Effector memory CD8-positive, alpha-beta T cell (primary cell): ENCODE measurements at regions not wholly inside any gene's neighbourhood (a gene's known extent, or its start where the extent isn't known, plus 50 kb on each side); places are given as distances from the start of the nearest gene placed in this dataset.
"Not testable (repeated sequence)": the region's sequence is repeated elsewhere in the genome, so short reads cannot be mapped to it uniquely, and the experiment has no call there.

Experiments used
- ATAC-seq: fragments of 150-1000 bp; cut with Tn5 transposase; replicated peaks from 2 replicates; pipeline ENCODE4 v1.10.0; 2021; ENCODE audit warnings: mild to moderate bottlenecking, moderate library complexity
- DNase-seq, 3 experiments: peaks; one replicate each; pipeline ENCODE4 v3.0.0; 2021
- H3K27ac Mint-ChIP-seq, 2 donors: one replicate each; pipeline ENCODE4 v1.8.0; 2022; ENCODE audit warnings: mild to moderate bottlenecking in 2 of 2, mixed read lengths in 2 of 2, moderate library complexity in 2 of 2
- H3K27me3 Mint-ChIP-seq, 2 donors: one replicate each; pipeline ENCODE4 v1.8.0; 2022; ENCODE audit warnings: mixed read lengths in 2 of 2
- H3K36me3 Mint-ChIP-seq: one replicate; pipeline ENCODE4 v1.8.0; 2022; ENCODE audit warnings: mild to moderate bottlenecking, moderate library complexity, mixed read lengths; ENCODE audit not compliant: insufficient read depth
- H3K4me1 Mint-ChIP-seq, 2 donors: one replicate each; pipeline ENCODE4 v1.8.0; 2022; ENCODE audit warnings: low read depth in 2 of 2, mixed read lengths in 2 of 2
- H3K4me3 Mint-ChIP-seq, 2 donors: one replicate each; pipeline ENCODE4 v1.8.0; 2022; ENCODE audit warnings: mild to moderate bottlenecking in 2 of 2, mixed read lengths in 2 of 2, moderate library complexity in 2 of 2
- H3K9me3 Mint-ChIP-seq, 2 donors: one replicate each; pipeline ENCODE4 v1.8.0; 2022; ENCODE audit warnings: mixed read lengths in 2 of 2

DNA sequence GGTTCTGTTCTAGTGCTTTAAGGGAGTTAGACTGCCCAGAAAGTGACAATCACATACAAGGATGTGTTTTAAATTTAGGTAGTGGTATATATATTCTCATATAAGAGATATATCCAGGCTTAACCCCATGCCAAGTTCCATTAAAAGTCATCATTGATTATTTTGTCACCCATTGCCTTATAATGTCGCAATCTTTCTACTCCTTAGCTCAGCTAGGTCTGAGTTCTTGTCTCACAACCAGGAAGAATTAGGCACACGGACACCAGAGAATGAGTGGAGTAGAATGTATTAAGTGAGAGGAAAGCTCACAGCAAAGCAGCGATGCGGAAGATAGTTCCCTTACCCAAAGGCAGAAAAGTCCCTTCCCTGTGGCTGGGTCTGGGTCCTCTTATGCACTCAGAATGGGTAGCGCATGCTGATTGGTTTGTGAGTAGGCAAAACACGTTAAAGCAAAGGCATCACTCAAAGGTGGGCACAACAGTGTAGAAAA, 197.2 kb upstream of the AHR start:
- Mint-ChIP-seq H3K36me3 (no peaks in the 10 kb centered on the region), H3K9me3 (no peaks in the 10 kb centered on the region), H3K27ac (no peak overlapping the region), H3K27me3 (no peaks in the 10 kb centered on the region), H3K4me3 (no peak overlapping the region), H3K4me1 (no peaks in the 10 kb centered on the region)
- ATAC-seq (no peak), DNase-seq (no peak)

DNA sequence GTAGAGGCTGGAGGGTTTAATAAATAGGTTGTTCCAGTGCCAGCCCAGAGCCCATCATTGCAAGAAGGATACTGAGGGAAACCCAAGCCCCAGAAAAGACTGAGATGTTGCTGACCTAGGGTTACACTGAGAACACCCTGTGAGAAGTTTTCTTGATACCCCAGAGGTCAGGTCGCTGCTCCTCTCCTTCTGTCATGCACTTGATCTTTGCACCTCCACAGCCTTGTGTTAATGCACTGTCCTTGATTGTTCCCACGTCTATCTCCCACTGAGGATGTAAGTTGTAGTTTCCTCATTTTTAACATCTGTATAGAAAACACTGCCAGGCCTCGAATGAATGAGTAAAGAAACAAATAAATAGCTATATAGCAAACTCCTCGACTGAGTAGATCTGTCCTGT, 195.3 kb upstream of the AHR start:
- H3K4me1 Mint-ChIP-seq = no peaks in the 10 kb centered on the region
- H3K27me3 Mint-ChIP-seq = no peaks in the 10 kb centered on the region
- H3K36me3 Mint-ChIP-seq = no peaks in the 10 kb centered on the region
- no peaks in the 10 kb centered on the region for H3K9me3 Mint-ChIP-seq
- H3K4me3 Mint-ChIP-seq = no peak overlapping the region
- ATAC-seq (no peak), DNase-seq (no peak)
- H3K27ac Mint-ChIP-seq = no peak overlapping the region

DNA sequence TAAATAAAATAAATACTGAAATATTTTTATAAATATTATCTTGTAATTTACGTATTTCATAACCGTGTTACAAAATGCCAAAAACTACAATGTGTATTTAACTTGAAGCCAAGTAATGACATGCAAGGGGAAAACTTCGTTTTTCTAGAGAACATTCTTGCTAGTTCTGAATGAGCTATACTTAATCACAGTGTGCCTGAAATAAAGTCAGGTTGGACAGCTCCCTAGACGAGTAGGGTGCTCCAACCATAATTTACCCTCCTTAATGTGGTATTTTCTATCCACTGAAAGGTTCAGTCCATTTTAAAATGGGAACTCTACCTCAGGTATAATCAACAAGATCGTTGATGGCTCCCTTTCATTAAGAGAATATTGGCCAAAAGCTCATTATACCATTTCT, 194.5 kb upstream of the AHR start:
- H3K36me3 Mint-ChIP-seq = no peaks in the 10 kb centered on the region
- DNase-seq = no peak
- no peaks in the 10 kb centered on the region for H3K4me1 Mint-ChIP-seq
- no peak for ATAC-seq
- H3K9me3 Mint-ChIP-seq = no peaks in the 10 kb centered on the region
- no peak overlapping the region for H3K4me3 Mint-ChIP-seq
- no peak overlapping the region for H3K27ac Mint-ChIP-seq
- H3K27me3 Mint-ChIP-seq = no peaks in the 10 kb centered on the region

DNA sequence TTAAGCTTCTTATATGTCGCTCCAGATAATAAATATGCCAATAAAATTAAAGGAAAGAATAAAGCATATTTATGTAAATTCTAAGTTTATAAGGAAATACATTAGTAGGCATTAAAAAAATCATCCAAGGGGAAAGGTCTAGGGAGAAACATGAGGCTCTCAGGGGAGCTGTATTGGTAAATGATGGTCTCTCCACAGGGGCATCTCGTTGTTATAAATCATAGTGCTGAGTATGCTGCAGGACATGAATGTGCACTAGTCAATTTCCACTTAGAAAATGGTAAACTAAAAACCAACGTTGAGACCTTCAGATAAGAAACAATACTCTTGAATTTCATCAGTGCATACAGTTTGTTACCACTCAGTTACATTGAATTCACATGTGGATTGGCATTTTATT, 194.0 kb upstream of the AHR start:
- Mint-ChIP-seq H3K27ac (no peak overlapping the region), H3K36me3 (no peaks in the 10 kb centered on the region), H3K4me3 (no peak overlapping the region), H3K4me1 (no peaks in the 10 kb centered on the region), H3K9me3 (no peaks in the 10 kb centered on the region), H3K27me3 (no peaks in the 10 kb centered on the region)
- DNase-seq = no peak
- no peak for ATAC-seq

DNA sequence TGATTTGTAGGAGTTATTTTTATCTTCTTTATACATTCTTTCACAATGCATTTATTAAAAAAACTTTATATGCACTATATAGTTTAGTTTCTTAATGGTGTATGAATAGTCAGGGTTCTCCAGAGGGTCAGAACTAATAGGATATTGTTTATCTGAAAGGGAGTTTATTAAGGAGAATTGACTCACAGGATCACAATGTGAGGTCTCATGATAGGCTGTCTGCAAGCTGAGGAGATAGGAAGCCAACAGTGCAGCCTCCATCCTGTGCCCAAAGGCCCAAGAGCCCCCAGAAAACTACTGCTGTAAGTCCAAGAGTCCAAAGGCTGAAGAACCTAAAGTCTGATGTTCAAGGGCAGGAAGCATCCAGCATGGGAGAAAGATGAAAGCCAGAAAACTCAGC, 192.8 kb upstream of the AHR start:
- ATAC-seq (no peak), DNase-seq (no peak)
- Mint-ChIP-seq H3K27ac (no peak overlapping the region), H3K36me3 (no peaks in the 10 kb centered on the region), H3K4me1 (no peaks in the 10 kb centered on the region), H3K9me3 (no peaks in the 10 kb centered on the region), H3K4me3 (no peak overlapping the region), H3K27me3 (no peaks in the 10 kb centered on the region)

DNA sequence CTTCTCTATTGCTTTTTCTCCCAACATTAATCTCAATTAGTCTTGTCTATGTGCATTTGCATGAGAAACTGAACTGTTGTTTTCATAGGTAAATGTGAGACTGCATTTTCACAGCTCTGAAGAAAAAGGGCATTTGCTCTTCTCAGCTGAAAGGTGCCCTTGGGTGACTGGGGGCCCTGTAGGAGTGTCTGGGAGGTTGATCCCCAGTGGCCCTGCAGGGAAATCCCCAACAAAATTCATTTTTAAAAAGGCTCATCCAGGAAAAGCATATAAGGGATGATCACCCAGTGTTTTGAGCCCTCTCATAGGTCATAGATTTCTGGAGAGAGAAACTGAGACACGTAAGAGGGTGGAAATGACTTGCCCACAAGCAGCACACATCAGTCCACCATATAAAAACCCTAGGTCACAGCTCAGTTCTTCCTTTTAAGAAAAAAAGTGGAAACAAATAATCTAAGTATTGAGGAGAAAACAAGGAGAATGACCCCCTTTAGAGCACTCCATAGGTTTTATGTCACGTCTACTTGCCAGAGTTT, 190.3 kb upstream of the AHR start:
- H3K27ac Mint-ChIP-seq = no peak overlapping the region
- DNase-seq = no peak
- H3K4me1 Mint-ChIP-seq = no peaks in the 10 kb centered on the region
- no peaks in the 10 kb centered on the region for H3K36me3 Mint-ChIP-seq
- no peaks in the 10 kb centered on the region for H3K9me3 Mint-ChIP-seq
- no peak for ATAC-seq
- H3K4me3 Mint-ChIP-seq = no peak overlapping the region
- H3K27me3 Mint-ChIP-seq = no peaks in the 10 kb centered on the region

DNA sequence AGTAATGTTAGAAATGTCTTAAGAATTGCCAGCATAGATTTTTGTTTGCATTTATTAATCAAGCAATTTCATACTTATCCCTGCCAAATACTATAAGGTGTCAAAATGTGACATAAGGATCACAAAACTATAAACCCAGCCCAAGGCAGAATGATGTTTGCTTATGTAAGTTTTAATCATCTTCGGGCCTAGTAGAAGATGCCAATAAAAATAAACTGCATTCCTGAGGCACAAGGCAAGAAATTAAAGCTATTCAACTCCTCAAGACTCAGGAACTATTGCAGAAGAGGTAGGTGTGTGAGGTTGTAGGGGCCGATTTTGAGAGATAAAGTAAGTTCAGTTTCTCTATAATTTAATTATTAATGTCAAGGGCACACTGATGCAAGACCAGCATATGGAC, 189.4 kb upstream of the AHR start:
- H3K9me3 Mint-ChIP-seq = no peaks in the 10 kb centered on the region
- no peaks in the 10 kb centered on the region for H3K36me3 Mint-ChIP-seq
- H3K4me3 Mint-ChIP-seq = no peak overlapping the region
- no peak overlapping the region for H3K27ac Mint-ChIP-seq
- H3K4me1 Mint-ChIP-seq = no peaks in the 10 kb centered on the region
- H3K27me3 Mint-ChIP-seq = no peaks in the 10 kb centered on the region
- ATAC-seq = no peak
- DNase-seq = no peak

DNA sequence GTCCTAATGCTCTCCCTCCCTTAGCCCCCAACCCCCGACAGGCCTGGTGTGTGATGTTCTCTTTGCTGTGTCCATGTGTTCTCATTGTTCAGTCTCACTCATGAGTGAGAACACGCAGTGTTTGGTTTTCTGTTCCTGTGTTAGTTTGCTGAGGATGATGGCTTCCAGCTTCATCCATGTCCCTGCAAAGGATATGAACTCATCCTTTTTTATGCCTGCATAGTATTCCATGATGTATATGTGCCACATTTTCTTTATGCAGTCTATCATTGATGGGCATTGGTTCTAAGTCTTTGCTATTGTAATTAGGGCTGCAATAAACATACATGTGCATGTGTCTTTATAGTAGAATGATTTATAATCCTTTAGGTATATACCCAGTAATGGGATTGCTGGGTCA, 184.7 kb upstream of the AHR start:
- H3K4me1 Mint-ChIP-seq, H3K36me3 Mint-ChIP-seq, ATAC-seq, H3K9me3 Mint-ChIP-seq, H3K27me3 Mint-ChIP-seq, DNase-seq, H3K27ac Mint-ChIP-seq, H3K4me3 Mint-ChIP-seq: not testable (repeated sequence)

DNA sequence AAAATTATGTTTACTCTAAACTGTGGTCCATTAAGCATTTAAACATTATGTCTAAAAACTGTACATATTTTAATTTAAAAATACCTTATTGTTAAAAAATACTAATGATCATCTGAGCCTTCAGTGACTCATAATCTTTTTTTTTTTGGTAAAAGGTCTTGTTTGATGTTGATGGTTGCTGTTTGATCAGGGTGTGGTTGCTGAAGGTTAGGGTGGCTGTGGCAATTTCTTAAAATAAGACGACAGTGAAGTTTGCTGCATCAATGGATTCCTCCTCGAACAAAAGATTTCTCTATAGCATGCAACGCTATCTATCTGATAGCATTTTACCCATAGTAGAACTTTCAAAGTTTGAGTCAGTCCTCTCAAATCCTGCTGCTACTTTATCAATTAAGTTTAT, 180.0 kb upstream of the AHR start:
- H3K27me3 Mint-ChIP-seq = peaks cover 10 to 18% of the 10 kb centered on the region in 2 donors
- no peak overlapping the region for H3K4me3 Mint-ChIP-seq

DNA sequence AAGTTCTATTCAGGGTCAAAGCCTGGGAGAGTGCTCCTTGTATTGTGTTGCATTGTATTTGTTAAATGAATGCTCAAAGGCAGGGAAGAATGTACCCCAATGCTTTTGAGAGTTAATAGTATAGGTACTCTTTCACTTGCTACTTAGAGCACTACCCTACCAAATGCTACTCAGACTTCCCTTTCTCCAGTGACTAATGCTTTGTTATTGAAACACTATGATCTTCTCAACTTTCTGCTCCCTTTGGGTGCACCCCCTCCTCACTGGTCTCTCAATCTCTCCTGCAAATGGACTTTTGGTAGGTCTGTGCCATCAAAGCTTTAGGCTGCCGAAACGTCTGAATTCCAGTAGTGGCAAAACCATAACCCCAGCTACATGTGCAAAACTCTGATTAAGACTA, 177.7 kb upstream of the AHR start:
- Mint-ChIP-seq H3K27me3 (peaks cover 10 to 18% of the 10 kb centered on the region in 2 donors), H3K4me1 (no peaks in the 10 kb centered on the region), H3K4me3 (no peak overlapping the region), H3K27ac (no peak overlapping the region), H3K36me3 (no peaks in the 10 kb centered on the region), H3K9me3 (no peaks in the 10 kb centered on the region)
- ATAC-seq = no peak
- DNase-seq = no peak

More for the DNA sequence above, 180.0 kb upstream of the AHR start:
- H3K36me3 Mint-ChIP-seq = no peaks in the 10 kb centered on the region
- ATAC-seq (no peak), DNase-seq (no peak)
- H3K4me1 Mint-ChIP-seq = no peaks in the 10 kb centered on the region
- H3K27ac Mint-ChIP-seq = no peak overlapping the region
- no peaks in the 10 kb centered on the region for H3K9me3 Mint-ChIP-seq

DNA sequence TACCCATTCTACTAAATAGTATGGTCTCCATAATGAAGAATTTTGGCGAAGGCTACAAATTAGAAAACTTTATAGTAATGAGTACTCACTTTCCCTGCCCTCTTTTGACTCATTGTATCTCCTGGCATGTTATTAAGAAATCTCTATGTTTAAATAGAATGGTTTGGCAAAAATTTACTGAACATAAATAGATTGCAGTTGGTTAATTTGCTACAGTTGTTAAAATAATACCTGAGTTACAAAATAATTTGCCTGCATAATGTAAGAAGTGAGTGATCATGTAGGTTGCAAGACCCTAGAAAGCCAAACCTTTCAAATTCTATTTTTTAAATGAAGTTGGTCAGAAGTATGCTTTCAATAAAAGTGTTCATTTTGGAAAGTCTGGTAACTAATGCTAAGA, 176.8 kb upstream of the AHR start:
- H3K27ac Mint-ChIP-seq = no peak overlapping the region
- H3K27me3 Mint-ChIP-seq = peaks cover 10 to 18% of the 10 kb centered on the region in 2 donors
- H3K9me3 Mint-ChIP-seq = no peaks in the 10 kb centered on the region
- DNase-seq (no peak), ATAC-seq (no peak)
- no peaks in the 10 kb centered on the region for H3K36me3 Mint-ChIP-seq
- no peak overlapping the region for H3K4me3 Mint-ChIP-seq
- H3K4me1 Mint-ChIP-seq = peaks cover 0 to 1% of the 10 kb centered on the region in 2 donors

DNA sequence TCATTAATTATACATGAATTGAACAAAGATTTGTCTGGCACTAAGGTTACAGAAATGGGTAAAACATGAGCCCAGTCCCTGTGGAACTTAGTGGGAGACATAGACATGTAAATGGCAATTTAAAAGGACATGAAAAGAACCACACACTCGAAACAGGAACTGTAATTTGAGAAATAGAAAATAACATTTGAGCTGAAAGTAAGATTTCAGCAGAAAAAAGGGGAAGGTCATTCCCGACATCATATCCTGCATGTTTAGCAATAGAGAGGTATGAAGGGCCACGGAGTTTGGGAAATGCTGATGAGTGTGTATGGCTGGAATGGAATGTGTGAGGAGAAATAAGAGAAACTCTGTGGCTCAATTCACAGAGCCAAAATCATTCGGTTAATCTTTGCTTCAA, 175.4 kb upstream of the AHR start:
- no peak overlapping the region for H3K27ac Mint-ChIP-seq
- no peaks in the 10 kb centered on the region for H3K36me3 Mint-ChIP-seq
- H3K4me3 Mint-ChIP-seq = no peak overlapping the region
- ATAC-seq (no peak), DNase-seq (no peak)
- H3K27me3 Mint-ChIP-seq = peaks cover 10 to 18% of the 10 kb centered on the region in 2 donors
- no peaks in the 10 kb centered on the region for H3K9me3 Mint-ChIP-seq
- peaks cover 0 to 4% of the 10 kb centered on the region in 2 donors for H3K4me1 Mint-ChIP-seq

DNA sequence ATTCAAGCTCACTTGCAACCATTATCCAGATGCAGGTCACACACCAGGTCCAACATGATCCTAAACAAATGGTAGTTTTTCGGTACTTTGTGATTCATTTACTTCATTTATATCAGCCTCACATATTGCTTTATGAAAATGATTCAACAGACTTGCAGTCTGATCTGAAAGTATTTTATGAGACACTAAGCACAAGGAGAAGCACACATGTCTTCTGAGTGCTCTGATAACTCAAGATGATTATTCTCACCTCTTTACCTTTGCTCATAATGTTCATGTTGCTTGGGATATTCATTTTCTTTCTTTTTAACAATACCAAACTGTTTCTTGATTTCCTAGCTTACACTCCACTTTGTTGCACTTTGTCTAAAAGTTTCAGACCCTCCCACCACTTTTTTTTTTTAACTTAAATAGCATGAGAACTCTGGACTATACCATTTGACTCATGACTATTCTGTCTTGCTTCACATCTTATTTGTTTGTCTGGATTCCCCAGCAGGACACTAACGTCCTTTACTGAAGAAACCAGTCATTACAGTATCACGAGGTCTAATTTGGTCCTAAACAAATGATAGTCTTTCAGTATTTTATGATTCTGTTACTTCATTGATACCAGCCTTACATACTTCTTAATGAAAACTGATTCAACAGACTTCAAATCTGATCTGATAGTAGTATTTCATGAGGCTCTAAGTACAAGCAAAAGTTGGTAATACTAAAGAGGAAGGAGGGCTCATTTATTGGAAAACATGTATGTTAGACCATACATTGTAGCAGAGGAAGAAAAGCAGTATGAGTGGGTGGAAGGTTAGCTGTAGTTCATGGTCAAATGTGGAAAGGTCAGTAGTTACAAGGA, 171.8 kb upstream of the AHR start:
- no peak for ATAC-seq
- H3K27me3 Mint-ChIP-seq = no peaks in the 10 kb centered on the region

DNA sequence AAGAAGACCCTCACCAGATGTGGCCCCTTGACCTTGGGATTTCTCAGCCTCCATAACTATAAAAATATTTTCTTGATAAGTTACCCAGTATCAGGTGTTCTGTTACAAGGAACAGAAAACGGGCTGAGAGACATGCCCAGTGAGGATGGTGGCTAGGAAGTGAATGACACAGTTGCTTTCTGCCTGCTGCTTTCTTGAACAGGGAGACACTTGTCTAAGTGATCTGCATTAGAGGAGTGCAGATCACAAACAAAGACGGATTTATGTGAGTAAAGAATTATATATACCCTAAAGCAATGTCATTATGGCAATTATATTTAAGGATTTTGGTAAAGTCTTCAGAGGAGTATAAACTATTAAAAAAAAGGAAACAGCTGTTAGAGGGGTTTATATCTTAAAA, 169.2 kb upstream of the AHR start:
- Mint-ChIP-seq H3K27ac (no peak overlapping the region), H3K36me3 (no peaks in the 10 kb centered on the region), H3K9me3 (no peaks in the 10 kb centered on the region), H3K4me3 (no peak overlapping the region), H3K27me3 (no peaks in the 10 kb centered on the region), H3K4me1 (peaks cover 2 to 4% of the 10 kb centered on the region in 2 donors)
- ATAC-seq (no peak), DNase-seq (no peak)

More for the DNA sequence above, 171.8 kb upstream of the AHR start:
- no peaks in the 10 kb centered on the region for H3K36me3 Mint-ChIP-seq
- peaks cover 2 to 4% of the 10 kb centered on the region in 2 donors for H3K4me1 Mint-ChIP-seq
- no peak overlapping the region for H3K4me3 Mint-ChIP-seq
- H3K27ac Mint-ChIP-seq = peak overlapping the region in 1 of 2 donors; percentile 60
- no peak for DNase-seq
- H3K9me3 Mint-ChIP-seq = no peaks in the 10 kb centered on the region
